Activated CD8-positive, alpha-beta T cell treated with anti-CD3 and anti-CD28 coated beads for 36 hours (primary cell): ENCODE measurements at regions not wholly inside any gene's neighbourhood (a gene's known extent, or its start where the extent isn't known, plus 50 kb on each side); places are given as distances from the start of the nearest gene placed in this dataset.

Experiments
- ATAC-seq: fragments of 200-7000 bp; cut with Tn5 transposase; one replicate; pipeline ENCODE4 v1.10.0; 2021; ENCODE audit warnings: mild to moderate bottlenecking, moderate library complexity
- CTCF ChIA-PET: fragments of 350-600 bp; sonication (Branson Sonifier 250); formaldehyde crosslinking; loops from one replicate; lab custom pipeline; 2021; ENCODE audit warnings: antibody characterized with exemption; lab: Charles Lee
- POLR2A ChIA-PET: fragments of 350-600 bp; sonication (Branson Sonifier 250); formaldehyde crosslinking; loops from one replicate; lab custom pipeline; 2021; ENCODE audit warnings: antibody characterized with exemption; lab: Charles Lee
- DNase-seq: peaks from one replicate; pipeline ENCODE4 v3.0.0-alpha.2; 2020
- H3K27ac Mint-ChIP-seq: one replicate; pipeline ENCODE4 v1.8.0; 2021; ENCODE audit warnings: mild to moderate bottlenecking, mixed read lengths
- H3K27me3 Mint-ChIP-seq: one replicate; pipeline ENCODE4 v1.8.0; 2021; ENCODE audit warnings: mixed read lengths
- H3K36me3 Mint-ChIP-seq: one replicate; pipeline ENCODE4 v1.8.0; 2021; ENCODE audit warnings: low read depth, mixed read lengths
- H3K4me1 Mint-ChIP-seq: one replicate; pipeline ENCODE4 v1.8.0; 2021; ENCODE audit warnings: low read depth, mixed read lengths
- H3K4me3 Mint-ChIP-seq: one replicate; pipeline ENCODE4 v1.8.0; 2021; ENCODE audit warnings: mild to moderate bottlenecking, moderate library complexity, mixed read lengths
- H3K9me3 Mint-ChIP-seq: one replicate; pipeline ENCODE4 v1.8.0; 2021; ENCODE audit warnings: mixed read lengths
- intact Hi-C: fragments of 100-400 bp; cut with micrococcal nuclease; formaldehyde crosslinking; loops from one replicate; pipeline ENCODE4 v1.10.0; 2022
- TF ChIP-seq, protein P1 (sequence below): fragments of 200-600 bp; IDR thresholded peaks from one replicate; pipeline ENCODE4 v1.8.0; 2022; ENCODE audit warnings: antibody characterized with exemption, mild to moderate bottlenecking

DNA sequence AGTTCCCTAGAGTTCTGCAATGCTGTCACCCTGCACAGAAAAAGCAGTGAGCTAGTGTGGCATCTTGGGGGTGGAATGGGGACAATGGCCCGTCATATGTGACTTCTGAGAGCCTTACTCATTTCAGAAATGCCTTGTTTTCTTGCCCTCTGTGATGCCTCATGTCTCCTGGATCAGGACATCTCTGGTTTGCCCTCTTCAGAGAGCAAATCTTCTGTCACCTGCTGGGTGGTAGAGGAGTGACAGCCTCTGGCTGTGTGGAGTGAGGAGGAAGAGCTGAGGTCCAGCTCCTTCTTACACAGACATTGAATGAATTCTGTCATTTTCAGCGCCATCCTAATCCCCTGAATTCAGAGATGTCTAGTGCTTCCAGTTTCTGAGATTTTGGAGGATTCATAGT lies 55.6 kb upstream of the PHLPP1 start:
- no peaks in the 10 kb centered on the region for H3K9me3 Mint-ChIP-seq
- no peaks in the 10 kb centered on the region for H3K27me3 Mint-ChIP-seq
- intact Hi-C loops = no loop called here
- TF ChIP-seq, protein P1, sequence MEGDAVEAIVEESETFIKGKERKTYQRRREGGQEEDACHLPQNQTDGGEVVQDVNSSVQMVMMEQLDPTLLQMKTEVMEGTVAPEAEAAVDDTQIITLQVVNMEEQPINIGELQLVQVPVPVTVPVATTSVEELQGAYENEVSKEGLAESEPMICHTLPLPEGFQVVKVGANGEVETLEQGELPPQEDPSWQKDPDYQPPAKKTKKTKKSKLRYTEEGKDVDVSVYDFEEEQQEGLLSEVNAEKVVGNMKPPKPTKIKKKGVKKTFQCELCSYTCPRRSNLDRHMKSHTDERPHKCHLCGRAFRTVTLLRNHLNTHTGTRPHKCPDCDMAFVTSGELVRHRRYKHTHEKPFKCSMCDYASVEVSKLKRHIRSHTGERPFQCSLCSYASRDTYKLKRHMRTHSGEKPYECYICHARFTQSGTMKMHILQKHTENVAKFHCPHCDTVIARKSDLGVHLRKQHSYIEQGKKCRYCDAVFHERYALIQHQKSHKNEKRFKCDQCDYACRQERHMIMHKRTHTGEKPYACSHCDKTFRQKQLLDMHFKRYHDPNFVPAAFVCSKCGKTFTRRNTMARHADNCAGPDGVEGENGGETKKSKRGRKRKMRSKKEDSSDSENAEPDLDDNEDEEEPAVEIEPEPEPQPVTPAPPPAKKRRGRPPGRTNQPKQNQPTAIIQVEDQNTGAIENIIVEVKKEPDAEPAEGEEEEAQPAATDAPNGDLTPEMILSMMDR = no peak
- ATAC-seq = no peak
- no peak for DNase-seq
- no peak overlapping the region for H3K4me3 Mint-ChIP-seq
- POLR2A ChIA-PET = no interaction called here
- H3K4me1 Mint-ChIP-seq = no peaks in the 10 kb centered on the region
- no peaks in the 10 kb centered on the region for H3K36me3 Mint-ChIP-seq
- no peak overlapping the region for H3K27ac Mint-ChIP-seq
- CTCF ChIA-PET = interaction anchor here (1.0 to 1.2 kb wide), 2 partner anchors 22 to 66 kb away, joined by 3 to 4 read pairs; no protein-coding TSS in a partner anchor

DNA sequence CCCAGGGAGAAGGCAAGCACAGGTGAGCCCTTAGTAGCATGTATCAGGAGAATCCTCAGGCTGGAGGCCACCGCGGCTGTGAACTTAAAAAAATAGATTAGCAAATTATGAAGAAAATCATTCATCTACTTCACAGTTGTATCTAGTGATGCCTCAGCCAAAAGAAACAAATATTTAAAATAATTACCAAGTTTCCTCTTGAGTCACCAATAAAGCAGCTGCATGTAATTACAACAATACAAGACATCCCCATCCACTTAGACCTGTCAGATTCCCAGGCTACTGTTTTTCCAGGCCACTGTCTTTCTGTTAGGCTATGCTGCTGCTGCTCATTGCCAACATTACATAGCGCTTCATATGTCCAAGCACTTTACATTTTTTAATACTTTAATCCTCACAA lies 54.6 kb upstream of the PHLPP1 start:
- Mint-ChIP-seq H3K27me3 (no peaks in the 10 kb centered on the region), H3K36me3 (no peaks in the 10 kb centered on the region), H3K4me1 (no peaks in the 10 kb centered on the region), H3K27ac (no peak overlapping the region), H3K9me3 (no peaks in the 10 kb centered on the region), H3K4me3 (no peak overlapping the region)
- intact Hi-C loops = no loop called here
- ChIA-PET POLR2A (no interaction called here), CTCF (interaction anchor here (2.0 kb wide), 1 partner anchor 54 kb away, joined by 4 read pairs; the partner anchor contains the start of gene PHLPP1)
- ATAC-seq (no peak), DNase-seq (no peak)
- TF ChIP-seq, protein P1 = no peak

DNA sequence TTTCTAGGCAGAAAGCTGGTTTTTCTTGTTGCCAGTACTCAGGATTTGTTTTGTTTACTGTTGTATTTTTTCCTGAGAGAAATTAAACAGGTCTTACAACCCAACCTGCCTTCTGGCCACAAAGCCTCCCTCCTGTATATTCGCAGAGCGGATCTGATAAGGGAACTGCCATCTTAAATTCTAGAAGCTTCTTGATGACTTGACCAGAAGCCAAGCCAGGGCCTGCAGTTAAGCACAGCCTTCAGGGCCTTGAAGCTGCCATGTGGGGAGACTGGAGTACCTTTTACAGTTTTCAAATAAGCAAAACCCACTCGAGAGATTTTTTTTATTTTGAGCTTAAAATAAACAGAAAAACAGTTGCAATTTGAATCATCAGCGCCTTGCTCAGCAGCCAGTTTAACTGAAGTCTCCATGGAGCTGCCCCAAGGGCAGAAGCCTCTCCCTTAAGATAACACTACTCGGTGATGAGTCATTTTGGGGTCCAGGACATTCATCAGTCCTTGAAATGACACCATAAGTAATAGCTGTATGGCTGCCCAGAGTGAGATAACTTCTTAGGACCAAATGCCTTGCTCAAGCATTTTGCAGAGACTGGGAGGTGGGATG lies 51.5 kb upstream of the PHLPP1 start:
- CTCF ChIA-PET = interaction anchor here (0.7 kb wide), 1 partner anchor 56 kb away, joined by 4 read pairs; no protein-coding TSS in a partner anchor
- Mint-ChIP-seq H3K4me1 (peaks cover 2% of the 10 kb centered on the region), H3K9me3 (no peaks in the 10 kb centered on the region), H3K27me3 (no peaks in the 10 kb centered on the region), H3K27ac (no peak overlapping the region), H3K4me3 (no peak overlapping the region), H3K36me3 (no peaks in the 10 kb centered on the region)
- no peak for ATAC-seq
- POLR2A ChIA-PET = no interaction called here
- TF ChIP-seq, protein P1 = no peak
- intact Hi-C loops = no loop called here
- no peak for DNase-seq

DNA sequence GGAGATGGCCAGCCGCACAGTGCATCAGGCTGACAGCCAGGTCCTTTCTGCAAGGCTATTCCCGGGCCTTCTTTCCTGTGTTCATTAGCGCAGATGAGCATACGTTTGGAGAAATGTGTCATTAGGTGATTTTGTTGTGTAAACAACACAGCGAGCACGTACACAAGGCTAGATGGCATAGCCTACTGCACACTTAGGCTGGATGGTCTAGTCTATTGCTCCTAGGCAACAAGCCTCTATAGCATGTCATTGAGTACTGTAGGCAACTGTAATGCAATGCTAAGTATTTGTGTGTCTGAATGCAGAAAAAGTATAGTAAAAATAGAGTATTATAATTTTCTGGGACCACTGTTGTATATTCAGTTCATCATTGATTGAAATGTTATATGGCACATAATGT lies 50.9 kb upstream of the PHLPP1 start:
- H3K36me3 Mint-ChIP-seq = no peaks in the 10 kb centered on the region
- DNase-seq = no peak

DNA sequence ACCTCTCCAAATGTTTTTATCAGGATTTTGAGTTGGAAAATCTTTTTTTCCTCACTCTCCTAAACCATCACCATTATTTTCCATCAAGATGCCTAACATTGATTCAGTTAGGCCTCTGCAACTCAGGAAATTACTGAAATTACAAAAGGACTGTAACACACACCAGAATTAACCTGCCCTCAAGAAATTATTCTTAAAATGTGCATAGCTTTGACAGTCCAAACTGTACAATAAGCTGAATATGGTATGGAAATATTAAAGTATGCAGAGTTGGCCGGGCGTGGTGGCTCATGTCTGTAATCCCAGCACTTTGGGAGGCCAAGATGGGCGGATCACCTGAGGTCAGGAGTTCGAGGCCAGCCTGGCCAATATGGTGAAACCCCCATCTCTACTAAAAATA lies 50.2 kb upstream of the PHLPP1 start:
- DNase-seq (no peak), ATAC-seq (no peak)
- no peak overlapping the region for H3K4me3 Mint-ChIP-seq
- H3K36me3 Mint-ChIP-seq = no peaks in the 10 kb centered on the region
- H3K4me1 Mint-ChIP-seq = peaks cover 12% of the 10 kb centered on the region
- H3K27ac Mint-ChIP-seq = no peak overlapping the region
- no peaks in the 10 kb centered on the region for H3K9me3 Mint-ChIP-seq
- POLR2A ChIA-PET = no interaction called here
- H3K27me3 Mint-ChIP-seq = no peaks in the 10 kb centered on the region
- CTCF ChIA-PET = no interaction called here
- TF ChIP-seq, protein P1 = no peak
- intact Hi-C loops = no loop called here

More for the DNA sequence above, 50.9 kb upstream of the PHLPP1 start:
- ChIA-PET POLR2A (no interaction called here), CTCF (interaction anchor here (0.7 kb wide), 1 partner anchor 57 kb away, joined by 4 read pairs; no protein-coding TSS in a partner anchor)
- TF ChIP-seq, protein P1 = no peak
- Mint-ChIP-seq H3K27ac (no peak overlapping the region), H3K4me3 (no peak overlapping the region), H3K9me3 (no peaks in the 10 kb centered on the region), H3K27me3 (no peaks in the 10 kb centered on the region), H3K4me1 (peaks cover 6% of the 10 kb centered on the region)
- intact Hi-C loops = no loop called here
- ATAC-seq = no peak
